H1 (cell line): ENCODE measurements at regions not wholly inside any gene's neighbourhood (a gene's known extent, or its start where the extent isn't known, plus 50 kb on each side); places are given as distances from the start of the nearest gene placed in this dataset.

Source experiments
- CTCF ChIA-PET: fragments of 300-600 bp; sonication (Branson Sonifier 250); formaldehyde crosslinking; loops from one replicate; lab custom pipeline; 2021; ENCODE audit not compliant: partially characterized antibody; lab: Charles Lee
- POLR2A ChIA-PET: fragments of 300-600 bp; sonication (Branson Sonifier 250); formaldehyde crosslinking; loops from one replicate; lab custom pipeline; 2021; ENCODE audit warnings: inconsistent platforms; ENCODE audit not compliant: partially characterized antibody; lab: Charles Lee
- DNase-seq, 2 experiments: peaks; one replicate each; pipeline versions ENCODE4 v3.0.0 to v3.0.0-alpha.2; 2010 to 2022; ENCODE audit warnings: low spot score in 2 of 2, low read depth in 1 of 2, mixed read lengths in 1 of 2
- FAIRE-seq: peaks from 2 replicates; lab custom pipeline; 2011; peaks lifted over from hg19 to GRCh38; lab: Jason Lieb, UNC
- H2AFZ ChIP-seq: 2 replicates; pipeline ENCODE4 v1.8.1; 2012; ENCODE audit warnings: low read length, inconsistent platforms
- H2AK5ac ChIP-seq: 2 replicates; pipeline ENCODE4 v1.6.1; 2013; ENCODE audit warnings: low read depth, low read length
- H2BK120ac ChIP-seq: replicated peaks from 2 replicates; pipeline ENCODE3; 2013; ENCODE audit warnings: low read depth, low read length, inconsistent platforms
- H2BK12ac ChIP-seq: 2 replicates; pipeline ENCODE4 v1.6.1; 2013; ENCODE audit warnings: low read depth, low read length
- H2BK15ac ChIP-seq: 2 replicates; pipeline ENCODE4 v1.6.1; 2013; ENCODE audit warnings: low read length
- H2BK20ac ChIP-seq: 2 replicates; pipeline ENCODE4 v1.6.1; 2013; ENCODE audit warnings: low read length
- H2BK5ac ChIP-seq: 2 replicates; pipeline ENCODE4 v1.6.1; 2013; ENCODE audit warnings: low read depth, low read length
- H3K14ac ChIP-seq: 2 replicates; pipeline ENCODE4 v1.6.1; 2013; ENCODE audit warnings: inconsistent platforms; ENCODE audit not compliant: insufficient read length
- H3K18ac ChIP-seq: 2 replicates; pipeline ENCODE4 v1.6.1; 2013; ENCODE audit warnings: low read length; ENCODE audit errors: extremely low read depth
- H3K23ac ChIP-seq: 2 replicates; pipeline ENCODE4 v1.6.1; 2013; ENCODE audit warnings: inconsistent platforms; ENCODE audit not compliant: insufficient read length
- H3K23me2 ChIP-seq: 2 replicates; pipeline ENCODE4 v1.6.1; 2013; ENCODE audit warnings: low read depth, low read length
- H3K27ac ChIP-seq: 2 replicates; pipeline ENCODE4 v1.6.1; 2011; ENCODE audit warnings: low read depth, low read length, inconsistent platforms
- H3K27me3 ChIP-seq, 4 experiments: replicated peaks in 1 of 4; 1 replicate in 1 of 4; 2 replicates in 3 of 4; pipeline versions ENCODE4 v1.6.1 to v1.8.1; 2011 to 2013; ENCODE audit warnings: low read length in 3 of 4, mild to moderate bottlenecking in 3 of 4, inconsistent platforms in 2 of 4, mixed read lengths in 2 of 4, moderate library complexity in 1 of 4; ENCODE audit not compliant: control insufficient read depth in 3 of 4, insufficient read depth in 3 of 4; ENCODE audit errors: extremely low read depth in 1 of 4
- H3K36me3 ChIP-seq, 4 experiments: 2 replicates each; pipeline versions ENCODE4 v1.6.1 to v1.8.1; 2011 to 2013; ENCODE audit warnings: mild to moderate bottlenecking in 4 of 4, low read length in 3 of 4, moderate library complexity in 2 of 4, control low read depth in 1 of 4, inconsistent platforms in 1 of 4; ENCODE audit not compliant: insufficient read depth in 4 of 4, control insufficient read depth in 2 of 4
- H3K4ac ChIP-seq: replicated peaks from 2 replicates; pipeline ENCODE3; 2013; ENCODE audit warnings: low read length, low read depth, mixed read lengths, inconsistent platforms; ENCODE audit not compliant: insufficient read length
- H3K4me1 ChIP-seq, 4 experiments: replicated peaks in 1 of 4; 1 replicate in 1 of 4; 2 replicates in 3 of 4; pipeline versions ENCODE4 v1.6.1 to v1.8.1; 2011 to 2013; ENCODE audit warnings: low read length in 3 of 4, inconsistent platforms in 2 of 4, mixed read lengths in 1 of 4; ENCODE audit not compliant: insufficient read depth in 4 of 4, control insufficient read depth in 3 of 4
- H3K4me2 ChIP-seq, 2 experiments: 2 replicates each; pipeline versions ENCODE4 v1.6.1 to v1.8.1; 2011 to 2013; ENCODE audit warnings: low read depth in 2 of 2, low read length in 2 of 2, control low read depth in 1 of 2, inconsistent platforms in 1 of 2, mild to moderate bottlenecking in 1 of 2; ENCODE audit not compliant: insufficient read depth in 1 of 2
- H3K4me3 ChIP-seq, 4 experiments: fragments of 200-600, 300-600 bp in 1 of 4; sonication (generic), shearing (Covaris generic), sonication (Bioruptor Twin) in 1 of 4; 2 replicates each; pipeline versions ENCODE4 v1.5.1 to v1.8.1; 2011 to 2016; ENCODE audit warnings: low read length in 4 of 4, low read depth in 3 of 4, control low read depth in 2 of 4, inconsistent platforms in 2 of 4, mild to moderate bottlenecking in 2 of 4, mixed read lengths in 1 of 4, moderate library complexity in 1 of 4; ENCODE audit not compliant: insufficient read depth in 2 of 4; ENCODE audit errors: extremely low read depth in 1 of 4
- H3K56ac ChIP-seq: replicated peaks from 2 replicates; pipeline ENCODE3; 2013; ENCODE audit warnings: low read depth, mild to moderate bottlenecking, mixed read lengths, low read length, inconsistent platforms; ENCODE audit not compliant: insufficient read length
- H3K79me1 ChIP-seq: 2 replicates; pipeline ENCODE4 v1.6.1; 2013; ENCODE audit warnings: low read depth, low read length, control low read depth
- H3K79me2 ChIP-seq, 2 experiments: 2 replicates each; pipeline versions ENCODE4 v1.6.1 to v1.8.1; 2012 to 2013; ENCODE audit warnings: low read length in 2 of 2, mild to moderate bottlenecking in 2 of 2, inconsistent platforms in 1 of 2; ENCODE audit not compliant: insufficient read depth in 2 of 2, control insufficient read depth in 1 of 2
- H3K9ac ChIP-seq, 4 experiments: replicated peaks in 1 of 4; 1 replicate in 1 of 4; 2 replicates in 3 of 4; pipeline versions ENCODE4 v1.6.1 to v1.8.1; 2011 to 2013; ENCODE audit warnings: low read depth in 3 of 4, low read length in 3 of 4, control low read depth in 2 of 4, mild to moderate bottlenecking in 2 of 4, moderate library complexity in 2 of 4, inconsistent platforms in 1 of 4; ENCODE audit errors: extremely low read depth in 1 of 4
- H3K9me3 ChIP-seq, 2 experiments: 2 replicates each; pipeline versions ENCODE4 v1.6.1 to v1.8.1; 2012 to 2013; ENCODE audit warnings: mild to moderate bottlenecking in 2 of 2, moderate library complexity in 2 of 2, control low read depth in 1 of 2, inconsistent platforms in 1 of 2, low read depth in 1 of 2, low read length in 1 of 2, mixed read lengths in 1 of 2; ENCODE audit not compliant: insufficient read depth in 2 of 2
- H4K20me1 ChIP-seq, 2 experiments: replicated peaks in 1 of 2; 2 replicates each; pipeline versions ENCODE3 to v1.8.1; 2011 to 2013; ENCODE audit warnings: inconsistent platforms in 2 of 2, low read length in 2 of 2, mild to moderate bottlenecking in 1 of 2; ENCODE audit not compliant: insufficient read depth in 2 of 2, control insufficient read depth in 1 of 2
- H4K5ac ChIP-seq: 2 replicates; pipeline ENCODE4 v1.6.1; 2013; ENCODE audit warnings: low read length, low read depth, mixed read lengths, inconsistent platforms; ENCODE audit not compliant: insufficient read length
- H4K8ac ChIP-seq: 2 replicates; pipeline ENCODE4 v1.8.0; 2013; ENCODE audit warnings: mild to moderate bottlenecking, moderate library complexity, low read length, inconsistent platforms; ENCODE audit not compliant: insufficient read depth; ENCODE audit errors: extremely low read depth
- H4K91ac ChIP-seq: replicated peaks from 2 replicates; pipeline ENCODE3; 2013; ENCODE audit warnings: low read length, mixed read lengths, inconsistent platforms; ENCODE audit not compliant: insufficient read length
- ASH2L ChIP-seq: fragments of 200-600, 300-600 bp; sonication (generic); IDR thresholded peaks from one replicate; pipeline ENCODE4 v1.7.1; 2017; ENCODE audit warnings: low read length
- CBX8 ChIP-seq: fragments of 300-800, 300-1000 bp; sonication (generic); IDR thresholded peaks from 2 replicates; pipeline ENCODE4 v1.7.1; 2016; ENCODE audit warnings: low read depth, low read length, borderline replicate concordance
- CEBPB ChIP-seq: IDR thresholded peaks from 2 replicates; pipeline ENCODE4 v1.6.1; 2012; ENCODE audit warnings: low read depth, low read length
- CREB1 ChIP-seq: IDR thresholded peaks from 2 replicates; pipeline ENCODE4 v1.6.1; 2012; ENCODE audit warnings: inconsistent platforms
- EP300 ChIP-seq, 2 experiments: IDR thresholded peaks; 1 replicate in 1 of 2; 2 replicates in 1 of 2; pipeline ENCODE4 v1.6.1; 2011 to 2012; ENCODE audit warnings: low read depth in 2 of 2, low read length in 2 of 2, mild to moderate bottlenecking in 2 of 2, borderline replicate concordance in 1 of 2, inconsistent platforms in 1 of 2, moderate library complexity in 1 of 2
- GTF2F1 ChIP-seq: IDR thresholded peaks from 2 replicates; pipeline ENCODE4 v1.6.1; 2012; ENCODE audit warnings: low read depth, low read length, improper control_type of control experiment, borderline replicate concordance
- KDM1A ChIP-seq: fragments of 200-600, 300-600 bp; sonication (generic); IDR thresholded peaks from 2 replicates; pipeline ENCODE4 v1.7.1; 2016; ENCODE audit warnings: mild to moderate bottlenecking, low read length, borderline replicate concordance
- KDM5A ChIP-seq: fragments of 200-600 bp; IDR thresholded peaks from 2 replicates; pipeline ENCODE4 v1.7.1; 2012; ENCODE audit warnings: mild to moderate bottlenecking, low read length, inconsistent platforms, mixed read lengths
- POLR2A ChIP-seq, 2 experiments: IDR thresholded peaks; 1 replicate in 1 of 2; 2 replicates in 1 of 2; pipeline ENCODE4 v1.6.1; 2011; ENCODE audit warnings: low read depth in 2 of 2, low read length in 2 of 2, mild to moderate bottlenecking in 2 of 2; ENCODE audit errors: control extremely low read depth in 1 of 2
- RAD21 ChIP-seq, 2 experiments: IDR thresholded peaks in 1 of 2; conservative IDR thresholded peaks in 1 of 2; 2 replicates each; pipeline ENCODE4 v1.6.1; 2011; ENCODE audit warnings: low read depth in 2 of 2, low read length in 2 of 2, improper control_type of control experiment in 1 of 2, inconsistent platforms in 1 of 2, mild to moderate bottlenecking in 1 of 2, moderate library complexity in 1 of 2
- RBBP5 ChIP-seq: IDR thresholded peaks from 2 replicates; pipeline ENCODE4 v1.7.1; 2012; ENCODE audit warnings: low read depth, mild to moderate bottlenecking, inconsistent platforms, low read length, moderate library complexity, borderline replicate concordance
- RXRA ChIP-seq: IDR thresholded peaks from 2 replicates; pipeline ENCODE4 v1.6.1; 2011; ENCODE audit warnings: low read depth, mild to moderate bottlenecking, low read length, moderate library complexity; ENCODE audit not compliant: insufficient read depth
- SP2 ChIP-seq: IDR thresholded peaks from 2 replicates; pipeline ENCODE4 v1.6.1; 2012; ENCODE audit warnings: mild to moderate bottlenecking, low read length, inconsistent platforms
- SP4 ChIP-seq: IDR thresholded peaks from 2 replicates; pipeline ENCODE4 v1.6.1; 2012; ENCODE audit warnings: low read length, inconsistent platforms
- SRF ChIP-seq: IDR thresholded peaks from 2 replicates; pipeline ENCODE4 v1.6.1; 2011; ENCODE audit warnings: mild to moderate bottlenecking, low read depth, low read length, moderate library complexity
- YY1 ChIP-seq: IDR thresholded peaks from 2 replicates; pipeline ENCODE4 v1.6.1; 2011; ENCODE audit warnings: low read depth, mild to moderate bottlenecking, low read length
- WGBS, 2 experiments: shearing (Covaris generic) in 1 of 2; methylation state at CpG; one replicate each; pipeline versions ENCODE4 v1.1.6 to v1.1.7; 2013 to 2015; ENCODE audit warnings: low lambda C conversion rate in 2 of 2, mixed read lengths in 2 of 2, inconsistent platforms in 1 of 2, low coverage in 1 of 2, missing lambda C conversion rate in 1 of 2; ENCODE audit not compliant: insufficient replicate concordance in 2 of 2, insufficient coverage in 1 of 2, insufficient read length in 1 of 2; ENCODE audit errors: extremely low coverage in 1 of 2, missing lambda C conversion rate in 1 of 2; 5-methylcytosine and 5-hydroxymethylcytosine counted together
- TF ChIP-seq, protein P1 (sequence below): IDR thresholded peaks from 2 replicates; pipeline ENCODE4 v1.6.1; 2012; ENCODE audit warnings: inconsistent platforms

DNA sequence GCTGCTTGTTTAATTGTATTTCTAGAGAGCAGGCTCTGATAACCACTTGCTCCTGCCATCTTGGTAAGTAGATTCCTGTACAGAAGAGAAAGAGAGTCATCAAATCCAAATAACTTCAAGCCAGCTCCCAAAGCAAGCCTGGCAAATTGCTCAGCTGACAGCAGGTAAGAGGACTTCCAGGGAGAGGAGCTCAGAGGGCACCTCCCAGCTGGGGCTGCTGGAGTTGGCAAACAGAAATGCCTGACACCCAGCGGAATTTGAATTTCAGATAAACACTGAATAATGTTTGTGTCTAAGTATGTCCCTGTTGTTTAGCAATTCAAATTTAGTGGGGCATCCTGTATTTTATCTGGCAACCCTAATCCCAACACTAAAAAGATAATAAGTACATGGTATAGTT lies 86.2 kb downstream of the MYL12B start:
- no peaks in the 10 kb centered on the region for H3K27me3 ChIP-seq
- H2BK5ac ChIP-seq: no peak overlapping the region
- H4K20me1 ChIP-seq: no peaks in the 10 kb centered on the region
- no peaks in the 10 kb centered on the region; a peak in 2 of 7 replicates for H3K4me1 ChIP-seq
- no peaks in the 10 kb centered on the region for H3K79me1 ChIP-seq
- no peak overlapping the region for H3K9ac ChIP-seq
- FAIRE-seq (no peak), DNase-seq (no peak)
- no peak overlapping the region for H4K5ac ChIP-seq
- H2AFZ ChIP-seq: no peak overlapping the region
- no peak overlapping the region for H4K8ac ChIP-seq
- no peak overlapping the region for H3K4me3 ChIP-seq
- no peaks in the 10 kb centered on the region for H3K36me3 ChIP-seq
- H3K14ac ChIP-seq: no peak overlapping the region
- WGBS, 2 experiments: 91% methylated on average over 1 of the region's 1 CpG; no CpG with 5 or more reads in 1 of the 2 experiments
- no peak overlapping the region for H4K91ac ChIP-seq
- H3K9me3 ChIP-seq: no peaks in the 10 kb centered on the region
- no peak overlapping the region for H3K27ac ChIP-seq
- H3K18ac ChIP-seq: no peak overlapping the region
- no peak overlapping the region for H2BK12ac ChIP-seq
- no peak overlapping the region for H3K56ac ChIP-seq
- no peak overlapping the region for H2BK15ac ChIP-seq
- no peaks in the 10 kb centered on the region for H3K23me2 ChIP-seq
- no peak overlapping the region for H2BK20ac ChIP-seq
- no peak overlapping the region for H3K4me2 ChIP-seq
- POLR2A ChIA-PET: no interaction called here
- H2AK5ac ChIP-seq: no peak overlapping the region
- CTCF ChIA-PET: no interaction called here
- no peak overlapping the region for H2BK120ac ChIP-seq
- no peak overlapping the region for H3K4ac ChIP-seq
- no peak overlapping the region for H3K23ac ChIP-seq
- no peaks in the 10 kb centered on the region for H3K79me2 ChIP-seq
- TF ChIP-seq GTF2F1 (no peak), KDM1A (no peak), RBBP5 (no peak), EP300 (IDR thresholded peaks at IDR 0.05; ENCODE audit: borderline replicate concordance in 1 of 2, low read depth in 2 of 2, low read length in 2 of 2) (no peak), RXRA (no peak), POLR2A (IDR thresholded peaks at IDR 0.05; ENCODE audit: control extremely low read depth in 1 of 2, low read depth in 2 of 2, low read length in 2 of 2) (no peak), CREB1 (no peak), YY1 (no peak), SP2 (no peak), ASH2L (no peak), CBX8 (no peak), SRF (no peak), CEBPB (no peak), KDM5A (no peak), RAD21 (IDR thresholded peaks at IDR 0.05 in 1 of 2, conservative IDR thresholded peaks at IDR 0.05 in 1 of 2; ENCODE audit: low read depth in 2 of 2, low read length in 2 of 2) (no peak), SP4 (no peak)
- TF ChIP-seq, protein P1, sequence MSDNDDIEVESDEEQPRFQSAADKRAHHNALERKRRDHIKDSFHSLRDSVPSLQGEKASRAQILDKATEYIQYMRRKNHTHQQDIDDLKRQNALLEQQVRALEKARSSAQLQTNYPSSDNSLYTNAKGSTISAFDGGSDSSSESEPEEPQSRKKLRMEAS: no peak
